ENCODE measurements at regions not wholly inside any gene's neighbourhood (a gene's known extent, or its start where the extent isn't known, plus 50 kb on each side); places are given as distances from the start of the nearest gene placed in this dataset.

DNA sequence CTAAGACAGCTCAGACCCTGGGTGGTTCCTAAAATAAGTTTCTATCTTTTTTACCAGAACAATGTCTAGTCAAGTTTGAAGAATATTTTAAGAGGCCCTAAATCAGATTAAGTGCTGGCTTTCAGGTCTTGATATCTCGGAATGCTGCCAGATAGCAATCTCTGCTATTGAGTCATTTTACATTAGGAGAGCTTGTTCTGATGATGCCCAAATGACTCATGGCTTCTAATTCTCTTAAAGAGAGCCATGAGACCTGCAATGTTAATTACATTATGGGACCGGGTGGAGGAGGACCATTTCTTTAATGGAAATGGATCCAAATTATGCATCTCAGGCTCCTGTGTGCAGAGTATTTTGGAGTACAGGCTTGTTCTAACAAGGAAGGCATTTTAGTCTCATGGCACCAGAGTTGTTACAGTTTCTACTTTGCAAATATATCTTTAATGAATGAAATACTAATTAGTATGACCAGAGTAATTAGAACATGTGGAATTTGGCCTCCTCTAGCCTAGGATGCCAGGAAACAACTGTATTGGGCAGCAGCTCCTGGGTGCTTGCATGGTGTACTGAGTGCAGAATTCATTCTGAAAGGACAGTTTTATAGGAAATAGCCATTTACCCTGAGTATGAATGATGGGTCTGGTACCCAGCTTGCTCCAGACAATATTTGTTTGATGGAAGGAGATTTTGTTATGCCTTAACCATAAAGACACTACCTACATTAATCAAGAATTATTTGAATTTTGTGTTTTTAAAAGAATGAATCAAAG is 94.0 kb upstream of the SULT1C3 start:
- DNase-seq: no peak

DNA sequence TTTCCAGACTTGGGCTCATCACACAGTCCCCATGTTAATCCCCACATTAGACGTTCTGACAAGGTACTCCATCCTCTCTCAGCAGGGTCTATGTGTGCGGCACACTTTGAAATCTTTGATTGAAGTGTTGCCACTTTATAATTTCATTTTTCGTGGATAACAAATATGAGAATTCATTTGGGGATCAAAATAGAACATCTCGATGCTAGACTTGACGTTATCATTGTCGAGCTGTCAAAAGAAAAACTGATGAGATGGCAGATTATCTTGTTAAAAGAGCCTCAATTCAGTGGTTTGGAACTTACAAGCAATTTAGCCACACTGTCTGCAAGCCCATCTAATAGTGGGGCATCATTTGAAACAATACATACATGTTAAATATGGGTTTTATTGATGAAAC is 91.2 kb upstream of the SULT1C3 start:
- no peak for DNase-seq

DNA sequence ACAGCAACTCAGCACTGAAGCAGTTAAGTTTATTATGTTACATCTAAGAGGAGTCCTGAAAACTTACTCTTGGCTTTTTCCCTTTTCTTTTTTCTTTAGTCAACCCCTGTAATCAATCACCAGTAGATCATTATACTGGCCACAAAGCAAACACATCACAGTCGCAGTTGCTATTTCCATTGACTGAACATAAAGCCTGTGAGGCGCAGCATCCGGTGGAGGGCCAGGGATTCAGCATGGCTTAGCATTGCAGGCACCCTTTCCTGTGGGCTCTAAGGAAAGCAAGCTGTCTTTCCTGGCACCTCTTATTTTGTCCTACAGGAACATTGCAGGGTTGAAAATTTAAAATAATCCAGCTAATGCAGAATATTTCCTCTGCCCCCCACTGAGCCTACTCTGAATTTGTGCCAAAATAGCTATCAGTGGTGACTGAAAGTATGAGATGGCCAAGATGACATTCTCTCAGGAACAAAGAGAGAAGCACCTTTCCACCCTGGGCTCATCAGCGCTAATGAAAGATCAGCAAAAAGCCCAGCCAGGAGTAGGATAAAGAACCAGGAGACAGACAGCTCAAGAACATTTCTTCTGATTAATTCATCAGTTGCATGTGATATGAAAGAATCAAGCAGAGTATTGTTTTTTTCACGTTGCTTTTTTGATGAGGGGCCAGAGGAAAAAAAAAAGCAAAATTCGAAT is 85.3 kb upstream of the SULT1C3 start:
- DNase-seq: no peak

DNA sequence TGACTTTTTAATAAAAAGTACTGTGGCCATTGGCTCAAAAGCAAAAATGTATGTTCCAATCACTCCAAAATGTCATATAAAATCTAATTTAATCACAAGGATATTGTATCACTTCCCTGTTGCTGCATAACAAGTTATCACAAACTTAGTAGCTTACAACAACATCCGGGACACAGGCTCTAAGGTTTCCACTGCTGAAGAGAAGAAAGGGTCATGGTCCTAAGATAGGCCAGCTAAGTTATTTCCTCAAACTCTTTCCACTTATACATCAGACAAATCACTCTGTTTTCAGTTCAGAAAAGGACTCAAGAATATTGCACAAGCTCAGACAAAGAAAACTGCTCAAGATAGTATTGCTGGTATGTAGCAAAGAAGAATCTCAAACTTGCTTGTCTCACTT is 78.5 kb upstream of the SULT1C3 start:
- DNase-seq: no peak

DNA sequence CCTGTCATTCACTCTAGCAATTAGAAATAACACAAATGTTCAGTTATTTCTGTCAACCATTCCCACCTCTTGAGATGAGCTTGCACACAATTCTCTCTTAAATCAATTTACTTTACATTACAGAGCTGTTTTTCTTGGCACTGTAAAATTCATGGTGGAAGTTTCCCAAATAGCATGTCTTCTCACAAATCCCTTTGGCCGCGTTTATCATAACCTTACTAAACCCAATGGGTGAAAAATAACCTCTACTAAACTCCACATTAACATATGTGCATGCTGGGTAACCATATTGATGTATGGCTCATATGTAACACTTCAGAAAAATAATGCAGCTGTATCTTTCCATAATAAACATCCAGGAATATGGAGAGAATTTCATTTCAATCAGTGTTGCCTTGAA is 75.5 kb upstream of the SULT1C3 start:
- no peak for DNase-seq

DNA sequence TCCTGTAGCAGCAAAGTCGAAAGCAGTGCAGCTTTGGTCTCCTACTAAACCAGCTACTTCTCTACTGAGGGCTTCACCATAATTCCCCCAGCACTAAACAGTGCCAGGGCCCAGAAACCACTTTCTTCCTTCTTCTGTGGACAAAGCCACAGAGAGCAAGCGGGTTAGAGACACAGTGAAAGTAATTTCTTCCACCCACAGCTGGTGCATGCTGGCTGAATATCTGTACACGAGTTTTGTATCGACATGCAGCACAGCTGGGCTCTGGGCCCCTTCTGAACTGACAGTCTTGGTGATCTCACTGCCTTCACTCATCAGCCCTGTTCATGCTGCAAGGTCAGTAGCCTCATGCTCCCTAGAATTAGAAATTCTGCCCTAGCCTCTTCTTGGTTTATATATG is 74.0 kb upstream of the SULT1C3 start:
- DNase-seq: no peak

DNA sequence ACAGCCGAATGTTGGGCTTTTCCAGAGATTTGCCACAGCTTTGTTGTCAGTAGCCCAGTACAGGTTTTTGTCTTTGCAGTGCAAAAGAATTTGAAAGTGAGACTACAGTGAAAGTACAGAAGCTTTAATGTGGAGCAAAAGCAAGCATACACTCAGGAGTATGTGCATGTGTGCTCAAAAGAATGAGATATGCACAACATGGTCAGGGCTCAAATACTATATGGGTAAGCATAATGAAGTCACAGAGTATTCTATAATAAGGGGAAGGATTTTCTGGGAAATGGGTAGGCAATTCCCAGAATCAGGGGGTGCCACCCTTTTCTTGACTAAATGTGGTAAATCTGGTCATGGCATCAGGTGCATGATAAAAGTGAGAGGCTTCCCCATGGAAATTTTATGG is 72.1 kb upstream of the SULT1C3 start:
- no peak for DNase-seq

DNA sequence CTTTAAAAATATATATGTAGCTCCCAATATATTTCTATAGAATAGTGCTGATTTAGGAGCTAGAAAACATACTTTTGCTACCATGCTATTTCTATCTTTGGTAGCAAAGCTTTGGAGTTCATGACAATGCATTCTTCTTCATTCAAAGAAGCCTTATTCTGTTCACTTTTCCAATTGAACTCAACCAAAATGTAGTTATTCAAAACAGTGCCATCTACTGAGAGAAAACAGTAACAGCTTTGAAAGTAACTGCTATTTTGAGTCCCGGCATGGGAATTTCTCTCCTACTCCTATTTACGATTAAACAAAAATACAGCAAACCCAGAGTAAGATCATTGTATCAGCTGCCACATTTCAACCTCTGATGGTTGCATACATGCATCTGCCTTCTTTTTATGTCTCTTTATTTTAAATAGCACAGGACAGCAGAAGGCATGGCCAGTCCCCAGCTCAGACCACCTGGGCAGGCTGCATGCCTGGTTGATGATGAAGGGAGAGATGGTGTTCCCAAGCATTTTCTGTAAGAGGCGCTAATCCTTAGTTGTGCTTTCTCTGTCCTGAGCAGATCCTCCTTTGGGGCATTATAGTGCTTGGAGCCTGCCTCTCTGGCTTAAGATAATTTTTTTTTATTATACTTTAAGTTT is 69.7 kb upstream of the SULT1C3 start:
- peak; percentile 26 for DNase-seq

DNA sequence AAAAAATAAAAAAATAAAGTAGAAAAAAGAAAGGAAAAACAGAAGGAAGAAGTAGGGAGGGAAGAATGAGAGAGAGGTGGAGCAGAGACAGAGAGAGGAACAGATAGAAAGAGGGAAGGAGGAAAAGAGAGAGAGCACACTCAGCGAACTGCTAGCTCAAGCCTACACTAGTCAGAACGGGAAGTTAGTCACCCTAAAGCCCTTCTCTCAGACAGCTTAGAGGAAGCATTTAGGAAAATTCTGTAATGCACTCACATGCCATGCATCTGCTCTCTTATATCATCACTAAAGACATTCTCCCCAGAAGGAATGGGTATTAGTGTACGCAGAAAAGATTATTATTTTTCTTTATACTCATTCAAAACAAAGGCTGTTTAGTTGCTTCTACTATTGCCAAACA is 68.1 kb upstream of the SULT1C3 start:
- DNase-seq: no peak

DNA sequence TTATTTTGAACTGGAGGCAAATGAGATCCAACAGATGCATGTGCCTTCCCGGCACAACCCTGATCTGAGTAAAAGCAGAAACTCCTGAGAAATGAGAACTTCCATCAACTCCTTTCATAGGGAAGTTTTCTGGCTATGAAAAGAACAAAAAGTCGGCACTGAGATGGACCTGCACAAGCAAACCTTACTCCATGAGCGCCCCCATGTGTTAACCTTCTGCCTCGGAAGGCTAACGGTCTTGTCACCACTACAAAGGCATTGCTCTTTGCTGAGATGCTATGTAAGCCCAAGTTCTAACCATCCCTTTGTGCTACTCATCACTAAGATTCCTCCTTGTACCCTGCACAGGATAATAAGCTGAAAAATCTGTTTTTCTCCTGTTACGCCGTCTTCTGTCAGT is 57.3 kb upstream of the SULT1C3 start:
- DNase-seq: peak; percentile 7

DNA sequence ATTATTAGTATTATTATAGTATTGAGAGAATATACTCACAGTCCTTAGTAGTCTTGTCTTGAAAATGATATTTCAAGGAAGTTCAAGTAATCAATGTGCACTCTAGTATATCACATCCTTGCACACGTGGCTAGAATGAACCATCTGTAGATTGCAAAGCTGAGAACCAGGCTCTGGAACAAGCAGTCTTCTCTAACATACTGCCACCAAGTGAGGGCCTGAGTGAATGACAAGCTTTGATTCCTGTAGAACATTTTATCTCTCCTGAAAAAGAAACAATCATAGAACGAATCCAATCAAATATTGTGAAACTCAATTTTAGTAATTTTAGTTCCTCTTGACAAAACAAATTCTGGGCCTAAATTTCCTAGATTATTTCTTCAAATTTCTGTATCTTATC is 55.3 kb upstream of the SULT1C3 start:
- peak; percentile 72 for DNase-seq

DNA sequence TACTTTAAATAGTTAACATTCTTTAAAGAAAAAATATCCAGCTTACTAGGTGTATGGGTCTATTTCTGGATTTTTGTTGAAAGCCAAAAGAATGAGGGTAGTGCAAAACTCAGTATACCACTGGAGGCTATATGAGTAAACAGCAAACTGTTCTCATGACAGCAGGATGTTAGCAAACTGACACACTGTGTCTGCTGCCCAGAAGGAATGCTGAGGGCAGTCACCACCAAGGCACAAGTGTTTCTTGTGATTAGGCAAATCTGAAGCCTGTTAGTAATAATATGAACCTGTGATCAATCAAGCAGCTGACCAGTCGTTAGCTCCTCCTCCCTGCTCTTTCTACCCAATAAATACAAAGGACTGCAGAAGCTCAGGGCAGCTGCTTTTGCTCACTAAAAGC is 50.5 kb upstream of the SULT1C3 start:
- DNase-seq: no peak

Measured in NCI-H2171 treated with DMSO at 0.1 percent for 48 hours (cell line).